ENCODE measurements at regions not wholly inside any gene's neighbourhood (a gene's known extent, or its start where the extent isn't known, plus 50 kb on each side); places are given as distances from the start of the nearest gene placed in this dataset.
A peak's percentile ranks its signal among the peaks of the same experiment; 100 is the strongest.

DNA sequence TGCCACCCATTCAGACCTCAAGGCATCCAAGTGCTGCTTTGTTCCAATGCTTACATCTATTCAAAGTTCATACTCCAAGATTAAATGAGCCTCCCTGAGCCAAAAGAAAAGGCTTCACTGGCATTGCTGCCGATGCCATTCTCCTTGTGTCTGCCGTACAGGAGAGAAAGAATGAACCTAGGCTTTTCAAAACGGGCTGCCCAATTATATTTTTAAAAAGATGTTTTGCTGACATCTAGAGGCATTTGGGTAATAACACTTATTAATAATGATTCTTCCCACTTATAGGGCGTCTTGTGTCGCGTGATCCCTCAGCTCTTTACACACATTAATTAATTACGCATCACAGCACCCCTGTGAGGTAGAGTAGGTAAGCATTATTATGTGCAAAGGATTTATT, 545.6 kb downstream of the PKHD1 start:
- no peak overlapping the region for H3K27ac ChIP-seq
- in situ Hi-C loops (cut with HindIII; ENCODE audit: low pct_ligation_motif_present, low sequenced_read_pairs): no loop called here
- peak; percentile 15 for TF ChIP-seq CTCF (IDR thresholded peaks at IDR 0.05; ENCODE audit: low read depth, low read length, missing control alignments)
- DNase-seq: no peak
- no peaks in the 10 kb centered on the region for H3K36me3 ChIP-seq (replicated peaks)
- H3K27me3 ChIP-seq (replicated peaks): no peaks in the 10 kb centered on the region
- no peak overlapping the region for H3K4me3 ChIP-seq (ENCODE audit: low read depth, low read length)

- TF ChIP-seq CTCF (IDR thresholded peaks at IDR 0.05; ENCODE audit: low read depth, low read length, missing control alignments): no peak
- no peak for DNase-seq
- no peak overlapping the region for H3K27ac ChIP-seq
- no peaks in the 10 kb centered on the region for H3K27me3 ChIP-seq (replicated peaks)
- no peak overlapping the region for H3K4me3 ChIP-seq (ENCODE audit: low read depth, low read length)
- in situ Hi-C loops (cut with HindIII; ENCODE audit: low pct_ligation_motif_present, low sequenced_read_pairs): no loop called here
- H3K36me3 ChIP-seq (replicated peaks): no peaks in the 10 kb centered on the region
Measured at GRCh38 chr6:51542475-51542874, 544.9 kb downstream of the PKHD1 start.

DNA sequence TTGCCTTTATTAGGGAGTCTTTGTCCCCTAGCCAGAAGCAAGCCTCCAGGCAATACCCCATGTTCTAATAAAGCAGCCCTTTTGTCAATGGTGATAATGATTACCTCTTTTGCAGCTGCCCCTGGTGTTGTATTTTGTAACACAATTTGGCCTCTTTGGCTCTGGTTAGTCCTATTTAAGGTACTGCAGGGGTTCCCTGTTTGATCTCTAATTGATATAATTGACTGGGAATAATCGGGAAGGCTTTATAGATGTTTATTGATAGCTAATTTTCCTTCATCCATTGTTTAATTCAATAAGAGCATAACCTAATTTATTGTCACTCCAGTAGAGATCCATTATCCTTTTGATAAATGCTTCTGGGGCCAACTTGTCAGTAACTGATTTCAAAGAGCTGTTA, 537.2 kb downstream of the PKHD1 start:
- H3K4me3 ChIP-seq (ENCODE audit: low read depth, low read length): no peak overlapping the region
- no peak for TF ChIP-seq CTCF (IDR thresholded peaks at IDR 0.05; ENCODE audit: low read depth, low read length, missing control alignments)
- no peaks in the 10 kb centered on the region for H3K36me3 ChIP-seq (replicated peaks)
- DNase-seq: no peak
- H3K27me3 ChIP-seq (replicated peaks): no peaks in the 10 kb centered on the region
- H3K27ac ChIP-seq: no peak overlapping the region
- in situ Hi-C loops (cut with HindIII; ENCODE audit: low pct_ligation_motif_present, low sequenced_read_pairs): no loop called here

- in situ Hi-C loops (cut with HindIII; ENCODE audit: low pct_ligation_motif_present, low sequenced_read_pairs): no loop called here
- DNase-seq: no peak
- Histone ChIP-seq H3K27ac (no peak overlapping the region), H3K36me3 (replicated peaks) (no peaks in the 10 kb centered on the region), H3K4me3 (ENCODE audit: low read depth, low read length) (no peak overlapping the region), H3K27me3 (replicated peaks) (no peaks in the 10 kb centered on the region)
- TF ChIP-seq CTCF (IDR thresholded peaks at IDR 0.05; ENCODE audit: low read depth, low read length, missing control alignments): no peak
Measured at GRCh38 chr6:51552435-51552834, 535.0 kb downstream of the PKHD1 start.

- no peak overlapping the region for H3K4me3 ChIP-seq (ENCODE audit: low read depth, low read length)
- H3K27me3 ChIP-seq (replicated peaks): no peaks in the 10 kb centered on the region
- in situ Hi-C loops (cut with HindIII; ENCODE audit: low pct_ligation_motif_present, low sequenced_read_pairs): no loop called here
- no peak for TF ChIP-seq CTCF (IDR thresholded peaks at IDR 0.05; ENCODE audit: low read depth, low read length, missing control alignments)
- H3K27ac ChIP-seq: no peak overlapping the region
- no peak for DNase-seq
- H3K36me3 ChIP-seq (replicated peaks): no peaks in the 10 kb centered on the region
Measured at GRCh38 chr6:51553246-51554015, 534.0 kb downstream of the PKHD1 start.

GRCh38 chr6:51554029-51554428, 533.4 kb downstream of the PKHD1 start:
- no peak for TF ChIP-seq CTCF (IDR thresholded peaks at IDR 0.05; ENCODE audit: low read depth, low read length, missing control alignments)

More at GRCh38 chr6:51554029-51554428, 533.4 kb downstream of the PKHD1 start:
- Histone ChIP-seq H3K27ac (no peak overlapping the region), H3K36me3 (replicated peaks) (no peaks in the 10 kb centered on the region), H3K4me3 (ENCODE audit: low read depth, low read length) (no peak overlapping the region), H3K27me3 (replicated peaks) (no peaks in the 10 kb centered on the region)
- DNase-seq: no peak
- in situ Hi-C loops (cut with HindIII; ENCODE audit: low pct_ligation_motif_present, low sequenced_read_pairs): no loop called here

Measured in brain microvascular endothelial cell (primary cell).